ENCODE measurements at regions not wholly inside any gene's neighbourhood (a gene's known extent, or its start where the extent isn't known, plus 50 kb on each side); places are given as distances from the start of the nearest gene placed in this dataset.

DNA sequence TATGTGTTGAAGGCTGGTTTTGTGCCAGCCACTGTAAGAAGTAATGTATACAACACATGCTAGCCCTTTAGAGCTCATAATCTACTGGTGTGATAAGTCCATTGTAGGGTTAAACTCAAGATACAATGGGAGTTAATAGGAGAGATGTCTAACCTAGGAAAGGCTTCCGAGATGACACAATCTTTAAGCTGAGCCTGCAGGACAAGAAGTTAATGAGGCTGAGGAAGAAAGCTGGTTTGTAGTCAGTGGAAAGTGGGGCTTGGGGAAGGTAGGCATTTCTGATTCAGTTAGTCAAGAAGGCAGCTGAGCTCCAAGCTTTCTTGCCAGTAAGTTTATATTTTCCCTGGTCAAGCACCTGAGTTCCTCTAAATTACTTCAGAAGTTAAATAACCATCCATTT is 83.0 kb upstream of the TGFBR2 start:
- H3K9me3 Mint-ChIP-seq (ENCODE audit: unreplicated experiment), result peaks cover 1% of the 10 kb centered on the region
- TF ChIP-seq, protein P1, sequence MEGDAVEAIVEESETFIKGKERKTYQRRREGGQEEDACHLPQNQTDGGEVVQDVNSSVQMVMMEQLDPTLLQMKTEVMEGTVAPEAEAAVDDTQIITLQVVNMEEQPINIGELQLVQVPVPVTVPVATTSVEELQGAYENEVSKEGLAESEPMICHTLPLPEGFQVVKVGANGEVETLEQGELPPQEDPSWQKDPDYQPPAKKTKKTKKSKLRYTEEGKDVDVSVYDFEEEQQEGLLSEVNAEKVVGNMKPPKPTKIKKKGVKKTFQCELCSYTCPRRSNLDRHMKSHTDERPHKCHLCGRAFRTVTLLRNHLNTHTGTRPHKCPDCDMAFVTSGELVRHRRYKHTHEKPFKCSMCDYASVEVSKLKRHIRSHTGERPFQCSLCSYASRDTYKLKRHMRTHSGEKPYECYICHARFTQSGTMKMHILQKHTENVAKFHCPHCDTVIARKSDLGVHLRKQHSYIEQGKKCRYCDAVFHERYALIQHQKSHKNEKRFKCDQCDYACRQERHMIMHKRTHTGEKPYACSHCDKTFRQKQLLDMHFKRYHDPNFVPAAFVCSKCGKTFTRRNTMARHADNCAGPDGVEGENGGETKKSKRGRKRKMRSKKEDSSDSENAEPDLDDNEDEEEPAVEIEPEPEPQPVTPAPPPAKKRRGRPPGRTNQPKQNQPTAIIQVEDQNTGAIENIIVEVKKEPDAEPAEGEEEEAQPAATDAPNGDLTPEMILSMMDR (IDR thresholded peaks at IDR 0.05; ENCODE audit: partially characterized antibody, unreplicated experiment), result no peak
- H3K4me3 Mint-ChIP-seq (ENCODE audit: unreplicated experiment), result no peak overlapping the region
- DNase-seq, result no peak
- H3K36me3 Mint-ChIP-seq (ENCODE audit: unreplicated experiment), result no peaks in the 10 kb centered on the region
- peaks cover 2% of the 10 kb centered on the region for H3K27me3 Mint-ChIP-seq (ENCODE audit: unreplicated experiment)
- no peak overlapping the region for H3K27ac Mint-ChIP-seq (ENCODE audit: unreplicated experiment)
- H3K4me1 Mint-ChIP-seq (ENCODE audit: low read depth, unreplicated experiment), result no peaks in the 10 kb centered on the region

DNA sequence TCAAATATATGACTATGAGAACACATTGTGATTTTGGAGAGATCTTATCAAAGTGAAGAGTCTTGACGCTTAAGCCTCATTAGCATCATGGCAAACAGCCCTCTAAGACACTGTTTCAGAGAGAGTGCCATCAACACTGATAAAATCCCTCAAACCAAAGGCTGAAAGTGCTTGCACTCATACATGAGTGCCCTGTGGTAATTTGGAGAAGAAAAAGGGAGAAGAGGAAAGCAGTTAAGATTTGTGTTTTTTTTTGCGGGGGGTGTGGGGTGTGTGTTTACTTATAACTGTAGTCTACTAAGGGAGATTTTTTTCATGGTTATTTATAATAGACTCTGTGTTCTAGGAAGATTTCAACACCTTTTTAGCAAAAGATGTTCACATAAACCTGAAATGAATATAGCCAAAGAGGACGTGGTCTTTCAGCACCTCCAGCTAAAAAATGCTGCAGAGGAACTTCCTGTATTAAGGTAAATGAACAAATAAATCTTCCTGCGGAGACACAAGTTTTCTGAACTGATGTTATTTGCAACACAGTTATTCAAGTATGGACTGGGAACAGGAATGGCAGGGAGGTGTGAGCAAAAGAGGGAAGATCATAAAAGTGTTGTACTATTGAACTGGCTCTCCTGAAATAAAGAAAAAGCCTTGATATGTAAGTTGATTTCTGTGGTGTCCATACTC is 81.9 kb upstream of the TGFBR2 start:
- peaks cover 2% of the 10 kb centered on the region for H3K27me3 Mint-ChIP-seq (ENCODE audit: unreplicated experiment)
- no peaks in the 10 kb centered on the region for H3K4me1 Mint-ChIP-seq (ENCODE audit: low read depth, unreplicated experiment)
- H3K27ac Mint-ChIP-seq (ENCODE audit: unreplicated experiment), result no peak overlapping the region
- no peak for DNase-seq
- H3K9me3 Mint-ChIP-seq (ENCODE audit: unreplicated experiment), result peaks cover 1% of the 10 kb centered on the region
- H3K36me3 Mint-ChIP-seq (ENCODE audit: unreplicated experiment), result no peaks in the 10 kb centered on the region
- TF ChIP-seq, protein P1 (IDR thresholded peaks at IDR 0.05; ENCODE audit: partially characterized antibody, unreplicated experiment), result no peak
- no peak overlapping the region for H3K4me3 Mint-ChIP-seq (ENCODE audit: unreplicated experiment)

DNA sequence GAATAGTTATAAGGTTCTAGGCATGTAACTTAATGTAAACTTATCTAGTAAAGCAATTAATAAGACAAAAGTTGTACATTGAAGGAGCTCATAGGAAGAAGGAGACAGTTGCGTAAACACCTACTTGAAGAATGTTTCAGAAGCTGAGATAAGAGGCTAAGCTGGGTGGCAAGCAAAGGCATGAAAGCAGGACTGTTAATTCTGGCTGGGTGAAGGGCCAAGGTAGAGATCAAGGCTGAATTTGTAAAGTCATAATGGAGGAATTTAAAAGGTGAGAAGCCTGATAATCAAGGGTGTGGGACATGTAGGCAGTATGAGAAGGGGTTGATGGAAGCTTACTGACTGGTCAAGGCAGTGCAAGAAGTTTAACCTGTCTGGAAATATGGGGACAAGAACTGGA is 80.4 kb upstream of the TGFBR2 start:
- no peak for DNase-seq
- Mint-ChIP-seq H3K27ac (ENCODE audit: unreplicated experiment) (no peak overlapping the region), H3K4me3 (ENCODE audit: unreplicated experiment) (no peak overlapping the region), H3K4me1 (ENCODE audit: low read depth, unreplicated experiment) (no peaks in the 10 kb centered on the region), H3K36me3 (ENCODE audit: unreplicated experiment) (no peaks in the 10 kb centered on the region), H3K9me3 (ENCODE audit: unreplicated experiment) (peaks cover 1% of the 10 kb centered on the region), H3K27me3 (ENCODE audit: unreplicated experiment) (peaks cover 2% of the 10 kb centered on the region)
- TF ChIP-seq, protein P1 (IDR thresholded peaks at IDR 0.05; ENCODE audit: partially characterized antibody, unreplicated experiment), result no peak

- H3K4me1 Mint-ChIP-seq (ENCODE audit: low read depth, unreplicated experiment), result no peaks in the 10 kb centered on the region
- peaks cover 2% of the 10 kb centered on the region for H3K27me3 Mint-ChIP-seq (ENCODE audit: unreplicated experiment)
- H3K9me3 Mint-ChIP-seq (ENCODE audit: unreplicated experiment), result peaks cover 1% of the 10 kb centered on the region
- no peaks in the 10 kb centered on the region for H3K36me3 Mint-ChIP-seq (ENCODE audit: unreplicated experiment)
- no peak overlapping the region for H3K27ac Mint-ChIP-seq (ENCODE audit: unreplicated experiment)
- no peak for DNase-seq
- H3K4me3 Mint-ChIP-seq (ENCODE audit: unreplicated experiment), result no peak overlapping the region
- TF ChIP-seq, protein P1 (IDR thresholded peaks at IDR 0.05; ENCODE audit: partially characterized antibody, unreplicated experiment), result no peak
Observed at GRCh38 chr3:30527186-30527585, 79.2 kb upstream of the TGFBR2 start.

DNA sequence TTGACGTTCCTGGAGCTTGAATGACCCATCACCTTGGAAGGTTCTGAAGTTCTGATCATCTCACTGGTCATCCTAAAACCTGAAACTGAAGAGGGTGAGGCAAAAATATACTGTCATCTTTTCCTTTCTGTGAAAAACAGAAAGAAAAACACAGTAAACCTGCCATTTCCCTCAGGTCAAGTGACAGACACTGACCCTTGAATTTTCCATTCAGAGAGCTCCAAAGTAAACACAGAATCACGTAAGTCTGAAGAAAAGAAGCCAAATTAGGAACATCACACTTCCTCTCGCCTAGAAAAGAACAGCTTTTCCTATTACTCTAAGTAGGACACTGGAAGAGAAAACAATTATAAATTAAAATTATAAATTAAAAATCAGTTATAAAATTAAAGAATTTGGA is 78.7 kb upstream of the TGFBR2 start:
- H3K4me3 Mint-ChIP-seq (ENCODE audit: unreplicated experiment), result no peak overlapping the region
- peaks cover 1% of the 10 kb centered on the region for H3K9me3 Mint-ChIP-seq (ENCODE audit: unreplicated experiment)
- TF ChIP-seq, protein P1 (IDR thresholded peaks at IDR 0.05; ENCODE audit: partially characterized antibody, unreplicated experiment), result no peak
- no peak for DNase-seq
- no peak overlapping the region for H3K27ac Mint-ChIP-seq (ENCODE audit: unreplicated experiment)
- no peaks in the 10 kb centered on the region for H3K36me3 Mint-ChIP-seq (ENCODE audit: unreplicated experiment)
- H3K27me3 Mint-ChIP-seq (ENCODE audit: unreplicated experiment), result peaks cover 2% of the 10 kb centered on the region
- no peaks in the 10 kb centered on the region for H3K4me1 Mint-ChIP-seq (ENCODE audit: low read depth, unreplicated experiment)
